ENCODE measurements at regions not wholly inside any gene's neighbourhood (a gene's known extent, or its start where the extent isn't known, plus 50 kb on each side); places are given as distances from the start of the nearest gene placed in this dataset.

GRCh38 chr3:41044523-41044922 lies 154.8 kb upstream of the CTNNB1 start:
- TF ChIP-seq, protein P1, sequence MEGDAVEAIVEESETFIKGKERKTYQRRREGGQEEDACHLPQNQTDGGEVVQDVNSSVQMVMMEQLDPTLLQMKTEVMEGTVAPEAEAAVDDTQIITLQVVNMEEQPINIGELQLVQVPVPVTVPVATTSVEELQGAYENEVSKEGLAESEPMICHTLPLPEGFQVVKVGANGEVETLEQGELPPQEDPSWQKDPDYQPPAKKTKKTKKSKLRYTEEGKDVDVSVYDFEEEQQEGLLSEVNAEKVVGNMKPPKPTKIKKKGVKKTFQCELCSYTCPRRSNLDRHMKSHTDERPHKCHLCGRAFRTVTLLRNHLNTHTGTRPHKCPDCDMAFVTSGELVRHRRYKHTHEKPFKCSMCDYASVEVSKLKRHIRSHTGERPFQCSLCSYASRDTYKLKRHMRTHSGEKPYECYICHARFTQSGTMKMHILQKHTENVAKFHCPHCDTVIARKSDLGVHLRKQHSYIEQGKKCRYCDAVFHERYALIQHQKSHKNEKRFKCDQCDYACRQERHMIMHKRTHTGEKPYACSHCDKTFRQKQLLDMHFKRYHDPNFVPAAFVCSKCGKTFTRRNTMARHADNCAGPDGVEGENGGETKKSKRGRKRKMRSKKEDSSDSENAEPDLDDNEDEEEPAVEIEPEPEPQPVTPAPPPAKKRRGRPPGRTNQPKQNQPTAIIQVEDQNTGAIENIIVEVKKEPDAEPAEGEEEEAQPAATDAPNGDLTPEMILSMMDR (IDR thresholded peaks at IDR 0.05) = no peak
- TF ChIP-seq POLR2AphosphoS5 (IDR thresholded peaks at IDR 0.05) = no peak

Data from breast epithelium (tissue), 3 donors.